AG09319 (cell line): ENCODE measurements at regions not wholly inside any gene's neighbourhood (a gene's known extent, or its start where the extent isn't known, plus 50 kb on each side); places are given as distances from the start of the nearest gene placed in this dataset.
A peak's percentile ranks its signal among the peaks of the same experiment; 100 is the strongest.

ENCODE experiments used
- DNase-seq: peaks from one replicate; pipeline ENCODE4 v3.0.0-alpha.2; 2010; ENCODE audit warnings: low read depth; ENCODE audit errors: extremely low read depth
- CTCF ChIP-seq: IDR thresholded peaks from 2 replicates; pipeline ENCODE4 v1.5.1; 2011; ENCODE audit warnings: low read depth, mild to moderate bottlenecking, inconsistent platforms, low read length, moderate library complexity

GRCh38 chr15:62485170-62485720 lies 320.2 kb upstream of the C2CD4B start:
- DNase-seq, result no peak
- TF ChIP-seq CTCF, result no peak

DNA sequence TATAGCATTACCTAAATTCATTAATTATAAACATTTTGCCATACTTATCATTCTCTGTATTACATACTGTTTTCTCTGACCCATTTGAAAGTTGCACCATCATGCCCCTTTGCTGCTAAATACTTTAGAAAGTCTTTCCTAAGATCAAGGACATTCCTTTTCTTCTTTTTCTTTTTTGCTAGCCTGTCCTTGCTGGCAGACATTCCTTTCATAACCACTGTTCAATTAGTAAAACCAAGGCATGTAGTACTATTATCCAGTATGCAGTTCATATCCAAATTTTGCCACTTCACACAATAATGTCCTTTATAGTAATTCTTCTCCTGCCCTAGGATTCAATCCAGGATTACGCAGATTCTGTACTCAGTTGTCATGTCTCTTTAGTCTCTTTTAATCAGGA lies 321.0 kb upstream of the C2CD4B start:
- TF ChIP-seq CTCF, result no peak
- DNase-seq, result no peak

DNA sequence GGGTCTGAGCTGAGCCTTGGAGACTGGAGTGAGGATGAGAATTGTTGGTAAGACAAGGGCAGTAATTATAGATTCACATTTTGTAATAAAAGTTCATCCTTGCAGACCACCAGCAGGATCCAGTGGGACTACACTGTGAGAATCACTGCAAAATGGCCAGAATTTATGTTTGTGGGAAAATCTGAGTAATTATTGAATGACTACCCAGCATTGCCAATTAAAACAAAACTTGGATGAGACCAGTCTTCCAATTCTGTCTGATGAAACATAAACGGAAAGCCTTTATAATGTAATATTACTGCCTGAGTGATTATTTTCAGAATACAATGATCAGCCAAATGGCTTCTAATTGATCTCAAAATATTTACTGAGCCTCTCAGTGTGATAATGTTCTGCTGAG lies 323.3 kb upstream of the C2CD4B start:
- TF ChIP-seq CTCF, result no peak
- DNase-seq, result no peak

- no peak for DNase-seq
- no peak for TF ChIP-seq CTCF
These were observed 326.6 kb upstream of the C2CD4B start for GRCh38 chr15:62491642-62492041.

GRCh38 chr15:62492900-62493299 lies 327.8 kb upstream of the C2CD4B start:
- no peak for TF ChIP-seq CTCF
- no peak for DNase-seq

DNA sequence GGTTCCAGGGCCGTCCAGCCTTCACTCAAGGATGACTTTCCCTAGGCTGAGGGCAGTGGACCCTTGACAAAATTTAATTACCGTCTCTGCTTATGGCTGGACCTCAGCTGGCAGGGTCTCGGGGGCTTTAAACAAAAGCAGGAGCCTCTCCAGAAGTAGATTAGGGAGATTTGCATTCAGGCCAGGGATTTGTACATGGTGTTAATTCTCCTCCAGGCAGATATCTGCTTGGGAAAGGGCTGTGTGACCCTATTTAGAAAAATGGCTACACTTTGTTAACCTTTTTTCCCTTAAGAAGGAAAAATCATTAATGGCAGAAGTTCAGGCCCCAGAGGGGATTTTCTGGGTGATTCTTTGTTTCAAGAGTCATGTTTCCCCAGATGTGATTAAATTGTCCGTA lies 329.1 kb upstream of the C2CD4B start:
- no peak for TF ChIP-seq CTCF
- DNase-seq, result no peak

DNA sequence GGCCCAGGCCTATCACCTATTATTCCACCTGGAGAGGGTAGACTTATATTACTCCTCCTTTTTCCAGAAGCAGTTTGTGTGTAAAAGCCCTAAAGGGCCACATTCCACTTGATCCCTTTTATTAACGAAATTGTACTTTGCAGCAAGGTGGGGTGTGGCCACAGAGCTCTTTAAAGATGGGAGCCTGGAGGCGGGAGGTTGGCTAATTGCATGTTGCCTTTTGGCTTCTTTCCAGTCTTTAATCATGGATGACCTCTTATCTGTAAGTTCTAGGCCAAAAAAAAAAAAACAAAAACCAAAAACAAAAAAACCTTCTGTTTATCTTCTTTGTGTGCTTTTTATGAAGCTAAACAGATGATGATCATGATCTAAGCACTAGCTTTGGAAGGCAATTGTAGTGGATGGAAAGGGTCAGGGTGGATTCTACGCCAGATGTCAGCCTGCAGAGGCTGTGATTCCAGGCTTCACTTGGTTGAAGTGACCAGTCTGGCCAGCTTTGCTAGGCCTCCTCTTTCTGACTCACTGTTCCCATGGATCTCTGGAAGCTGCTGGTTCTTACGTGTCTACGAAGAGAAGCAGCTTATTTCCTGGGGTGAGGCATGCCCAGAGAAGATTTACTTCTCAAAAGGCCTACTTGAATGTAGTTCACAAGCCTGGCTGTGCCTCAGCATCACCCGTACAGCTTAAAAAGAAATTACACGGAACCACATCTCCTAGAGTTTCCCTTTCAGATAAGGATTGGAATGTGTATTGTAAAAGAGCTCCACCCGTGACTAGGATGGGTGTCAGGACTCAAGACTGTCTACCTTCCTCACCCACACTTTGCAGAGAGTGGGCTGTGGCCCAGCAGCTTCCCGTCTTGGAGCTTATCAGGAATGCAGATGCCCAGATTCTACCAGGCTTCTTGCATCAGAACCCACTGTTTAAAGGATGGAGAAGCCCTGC lies 330.9 kb upstream of the C2CD4B start:
- DNase-seq, result peak; percentile 61
- no peak for TF ChIP-seq CTCF
